CD4-positive, alpha-beta T cell treated with Interleukin-4 for 4 hours (primary cell): ENCODE measurements at regions not wholly inside any gene's neighbourhood (a gene's known extent, or its start where the extent isn't known, plus 50 kb on each side); places are given as distances from the start of the nearest gene placed in this dataset.

Experiments used
- DNase-seq: peaks from one replicate; pipeline ENCODE4 v3.0.0-alpha.2; 2020

DNA sequence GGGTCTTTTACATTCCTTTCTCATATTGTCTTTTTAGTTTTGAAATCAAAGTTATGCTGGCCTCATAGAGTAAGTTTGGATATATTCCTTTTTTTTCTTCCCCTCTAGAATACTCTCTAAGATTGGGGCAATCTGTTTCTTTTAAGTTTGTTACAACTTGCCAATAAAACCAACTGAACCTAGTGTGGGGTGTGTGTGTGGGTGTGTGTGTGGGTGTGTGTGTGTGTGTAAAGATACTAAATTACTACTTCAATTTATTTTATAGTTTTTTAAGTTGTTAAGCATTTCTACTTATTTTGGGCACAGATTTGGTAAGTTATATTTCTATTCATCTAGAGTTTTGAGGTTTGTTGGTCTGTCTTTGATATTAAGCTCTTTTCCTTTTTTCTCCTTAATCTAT, 198.2 kb upstream of the TMC3 start:
- no peak for DNase-seq

GRCh38 chr15:81569286-81570080, 195.5 kb upstream of the TMC3 start:
- no peak for DNase-seq

DNA sequence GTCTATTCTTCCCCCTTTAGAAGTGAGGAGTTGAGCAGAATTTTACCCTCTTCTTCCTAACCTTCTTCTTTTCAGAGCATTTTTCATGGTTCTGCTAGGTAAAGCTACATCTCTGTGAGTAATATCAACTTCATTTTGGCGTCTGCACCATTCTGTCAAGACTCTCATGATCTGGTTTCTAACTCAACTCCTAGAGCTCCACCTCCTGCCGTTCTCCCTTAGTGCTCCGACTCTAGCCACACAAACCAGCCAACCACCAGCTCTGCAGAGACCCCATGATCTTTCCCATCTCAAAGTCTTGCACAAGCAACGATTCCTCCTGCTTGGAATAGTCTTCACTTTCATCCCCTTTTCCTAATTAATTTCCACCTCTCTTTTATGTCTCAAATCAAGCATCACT, 193.9 kb upstream of the TMC3 start:
- DNase-seq = no peak

DNA sequence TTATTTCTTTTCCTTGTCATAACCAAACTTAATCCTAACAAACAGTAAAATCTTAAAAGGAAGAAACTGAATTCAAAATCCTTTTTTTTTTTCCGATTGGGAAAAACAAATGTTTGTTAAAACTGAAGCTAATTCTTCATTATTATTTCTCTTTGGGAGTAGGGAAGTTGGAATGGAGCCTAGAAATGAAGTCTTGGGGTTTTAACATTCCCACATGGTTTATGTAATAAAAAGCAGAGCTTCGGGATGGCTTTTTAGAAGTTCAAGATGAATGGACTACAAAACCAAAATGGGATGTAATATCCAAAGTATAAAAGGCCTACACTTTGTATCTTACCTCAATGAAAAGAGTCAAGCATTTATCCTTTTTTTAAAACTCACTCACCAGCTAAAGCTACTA, 189.0 kb upstream of the TMC3 start:
- no peak for DNase-seq

GRCh38 chr15:81560405-81560804, 186.4 kb upstream of the TMC3 start:
- DNase-seq = no peak

DNA sequence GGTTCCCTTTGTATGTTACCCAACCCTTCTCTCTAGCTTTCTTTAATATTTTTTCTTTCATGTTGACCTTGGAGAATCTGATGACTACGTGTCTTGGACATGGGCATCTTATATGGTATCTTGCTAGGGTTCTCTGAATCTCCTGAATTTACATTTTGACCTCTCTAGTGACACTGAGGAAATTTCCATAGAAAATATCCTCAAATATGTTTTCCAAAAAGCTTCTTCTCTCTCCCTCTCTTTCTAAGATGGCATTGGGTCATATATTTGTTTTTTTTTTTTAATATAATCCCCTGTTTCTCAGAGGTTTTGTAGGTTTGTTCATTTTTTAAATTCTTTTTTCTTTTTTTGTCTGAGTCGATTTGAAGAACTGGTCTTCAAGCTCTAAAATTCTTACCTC, 184.0 kb upstream of the TMC3 start:
- no peak for DNase-seq

- no peak for DNase-seq
Measured at GRCh38 chr15:81555346-81555745, 181.3 kb upstream of the TMC3 start.

DNA sequence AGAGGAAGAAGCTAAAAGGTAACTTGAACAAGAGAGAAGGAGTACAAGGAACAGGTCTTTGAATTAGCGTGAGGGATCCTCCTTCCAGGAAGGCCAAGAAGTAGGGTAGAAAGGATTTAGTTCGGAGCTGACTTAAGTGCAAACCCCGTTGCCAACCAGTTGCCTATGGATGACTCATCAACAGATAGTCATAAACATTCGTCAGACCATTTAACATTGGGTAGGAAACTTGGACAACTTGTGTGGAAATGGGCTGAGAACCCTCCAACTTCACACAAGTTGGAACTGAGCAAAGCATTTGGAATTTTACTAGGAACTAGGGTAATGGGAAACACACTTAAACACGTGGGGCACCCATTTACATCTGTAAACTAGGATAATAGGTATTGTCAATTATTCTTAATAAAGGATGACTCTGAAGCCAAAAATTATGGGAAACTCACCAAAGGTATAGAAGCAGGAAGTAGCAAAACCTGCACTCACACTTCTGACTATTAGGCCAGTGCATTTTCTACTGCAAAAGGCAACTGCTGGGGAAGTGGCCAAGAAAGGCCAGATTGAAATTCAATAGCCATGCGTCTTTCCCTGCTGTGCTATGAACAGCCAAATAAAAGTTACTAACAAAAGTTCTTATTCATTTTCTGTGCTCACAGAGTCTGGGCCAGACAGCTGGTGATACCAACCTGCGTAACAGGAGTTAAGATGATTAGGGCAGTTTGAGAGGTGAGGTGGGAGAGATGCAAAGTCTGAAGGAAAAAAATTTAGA, 174.5 kb upstream of the TMC3 start:
- no peak for DNase-seq

DNA sequence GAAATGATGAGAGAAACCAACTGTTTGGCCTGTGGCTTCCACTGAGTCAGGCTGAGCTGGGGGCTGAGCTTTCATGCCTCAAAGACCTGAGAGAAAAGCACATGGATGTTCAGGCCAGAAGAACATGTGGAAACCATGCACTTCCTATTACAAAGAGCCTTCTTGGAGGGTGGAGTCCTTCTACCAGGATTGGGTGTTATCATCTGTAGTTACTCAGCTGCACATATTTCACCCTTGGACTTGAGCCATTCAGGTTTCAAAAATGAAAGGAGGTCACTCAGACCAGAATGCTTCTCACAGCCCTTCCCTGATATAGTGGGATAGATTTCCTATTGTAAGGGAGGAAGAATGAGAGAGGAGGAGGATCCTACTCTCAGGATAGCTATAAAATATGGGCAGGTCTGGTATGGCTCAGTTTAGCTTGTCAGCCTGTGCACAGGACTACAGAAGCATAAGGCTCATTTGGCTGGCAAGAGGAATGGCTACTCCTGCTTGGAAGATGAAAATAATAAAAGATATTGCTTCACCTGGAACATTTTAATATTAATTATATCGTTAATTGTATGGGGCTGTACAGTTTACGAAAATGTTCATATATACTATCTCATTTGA, 173.6 kb upstream of the TMC3 start:
- no peak for DNase-seq

GRCh38 chr15:81544385-81544784, 170.4 kb upstream of the TMC3 start:
- no peak for DNase-seq

GRCh38 chr15:81540909-81541308, 166.9 kb upstream of the TMC3 start:
- DNase-seq = no peak

DNA sequence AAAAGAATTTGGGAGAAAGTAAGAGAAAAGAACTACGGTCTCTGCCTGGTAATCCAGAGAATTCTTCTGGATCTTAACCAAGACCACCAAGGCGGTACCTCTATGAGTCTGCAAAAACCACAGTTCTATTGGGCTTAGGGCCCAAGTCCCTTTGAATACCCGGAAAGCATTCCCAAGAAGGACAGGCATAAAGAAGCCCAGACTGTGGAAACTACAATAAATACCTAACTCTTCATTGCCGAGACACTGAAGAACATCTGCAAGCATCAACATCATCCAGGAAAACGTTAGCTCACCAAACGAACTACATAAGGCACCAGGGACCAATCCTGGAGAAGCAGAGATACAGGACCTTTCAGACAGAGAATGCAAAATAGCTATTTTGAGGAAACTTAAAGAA, 162.3 kb upstream of the TMC3 start:
- DNase-seq = no peak

- DNase-seq = no peak
Measured at GRCh38 chr15:81534124-81534523, 160.1 kb upstream of the TMC3 start.

DNA sequence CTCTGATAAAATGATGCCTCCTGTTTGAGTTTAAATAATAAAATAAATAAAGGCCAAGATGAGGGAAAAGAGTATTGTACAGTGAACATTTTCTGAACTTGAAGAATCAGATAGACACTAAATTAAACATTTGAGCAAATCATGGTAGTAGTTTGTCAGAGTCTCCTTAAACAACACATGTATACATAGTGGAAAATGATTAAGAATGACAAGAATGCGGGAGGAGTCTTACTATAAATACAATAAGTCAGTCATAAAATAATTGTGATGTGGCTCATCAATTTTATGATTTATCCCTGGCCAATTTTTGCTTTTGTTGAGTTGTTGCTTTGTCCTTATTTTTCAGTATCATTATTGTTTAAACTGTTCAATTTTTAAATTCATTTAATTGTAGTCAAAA, 158.0 kb upstream of the TMC3 start:
- DNase-seq = no peak

DNA sequence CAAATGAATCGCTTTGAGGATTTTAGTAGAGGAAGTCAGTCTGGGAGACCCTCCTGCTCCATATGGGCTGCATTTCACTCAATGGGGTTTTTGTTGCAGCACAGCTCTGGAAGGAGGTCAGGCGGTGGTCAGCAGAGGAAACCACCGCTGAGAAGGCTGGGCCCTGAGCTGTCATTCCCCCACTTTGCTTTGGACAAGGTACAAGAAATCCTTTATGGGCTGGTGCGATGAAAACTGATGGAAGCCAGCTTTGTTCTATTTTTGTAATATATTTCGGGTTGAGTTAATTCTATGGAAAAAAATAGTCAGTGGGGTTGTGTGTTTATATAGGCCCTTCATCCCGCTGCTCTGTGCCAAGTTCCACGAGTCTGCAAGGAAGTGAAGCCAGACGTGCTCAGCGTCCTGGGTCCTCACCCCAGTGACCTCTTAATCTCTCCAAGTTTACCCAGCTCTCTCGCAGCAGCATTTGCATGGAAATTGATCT, 157.1 kb upstream of the TMC3 start:
- no peak for DNase-seq

GRCh38 chr15:81530271-81530691, 156.3 kb upstream of the TMC3 start:
- DNase-seq = no peak

DNA sequence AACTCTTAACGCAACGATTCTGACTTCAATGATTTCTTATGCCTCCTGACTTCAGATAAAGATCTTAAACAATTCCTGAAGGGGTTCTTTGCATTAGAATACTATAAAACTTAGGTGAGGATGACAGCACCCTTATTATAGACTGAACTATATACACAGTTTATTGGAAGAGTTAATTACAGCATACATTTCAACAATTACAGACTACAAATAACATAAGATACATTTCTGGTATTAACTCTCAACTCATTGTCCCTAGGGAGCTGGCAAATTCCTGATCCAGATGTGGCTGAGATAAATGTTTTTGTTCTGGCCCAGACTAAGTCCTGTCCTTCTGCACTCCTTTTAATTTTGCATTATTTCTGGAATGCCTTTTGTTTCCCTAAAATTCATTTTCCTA, 155.5 kb upstream of the TMC3 start:
- DNase-seq = no peak

DNA sequence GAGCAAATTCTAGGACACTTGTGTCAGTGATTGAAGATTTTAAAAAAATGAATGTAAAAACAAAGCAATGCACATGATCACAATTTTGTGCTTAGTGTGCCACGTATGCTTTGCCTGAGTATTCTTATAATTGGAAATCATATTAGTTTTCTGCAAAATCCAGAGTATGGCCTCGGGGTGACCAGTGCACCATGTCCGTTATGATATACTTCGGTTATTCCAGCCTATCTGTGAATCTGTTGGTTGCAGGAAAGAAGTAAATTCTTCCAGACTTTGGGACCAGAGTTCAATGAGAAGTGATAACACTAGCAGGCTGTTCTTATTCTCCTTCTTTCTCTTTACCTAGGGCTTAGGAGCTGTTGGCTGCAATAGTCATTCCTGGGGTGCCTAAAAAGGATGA, 152.0 kb upstream of the TMC3 start:
- no peak for DNase-seq

DNA sequence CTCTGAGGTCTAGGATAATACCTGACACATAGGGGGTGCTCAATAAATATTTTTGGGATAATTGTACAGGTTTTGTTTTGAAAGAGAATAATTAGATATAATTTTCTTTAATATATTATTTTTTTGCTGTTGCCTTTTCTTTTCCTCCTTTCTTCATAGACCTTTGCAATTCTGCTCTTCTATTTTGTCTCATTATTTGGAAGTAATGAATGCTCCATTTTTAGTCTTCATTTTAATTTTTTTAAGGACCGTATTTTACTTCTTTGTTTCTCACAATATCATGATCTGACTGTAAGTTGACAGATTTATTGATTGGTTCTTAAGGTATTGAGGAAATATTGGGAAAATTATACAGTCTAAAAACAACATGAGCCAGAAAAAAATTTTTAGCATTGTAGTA, 150.5 kb upstream of the TMC3 start:
- no peak for DNase-seq

DNA sequence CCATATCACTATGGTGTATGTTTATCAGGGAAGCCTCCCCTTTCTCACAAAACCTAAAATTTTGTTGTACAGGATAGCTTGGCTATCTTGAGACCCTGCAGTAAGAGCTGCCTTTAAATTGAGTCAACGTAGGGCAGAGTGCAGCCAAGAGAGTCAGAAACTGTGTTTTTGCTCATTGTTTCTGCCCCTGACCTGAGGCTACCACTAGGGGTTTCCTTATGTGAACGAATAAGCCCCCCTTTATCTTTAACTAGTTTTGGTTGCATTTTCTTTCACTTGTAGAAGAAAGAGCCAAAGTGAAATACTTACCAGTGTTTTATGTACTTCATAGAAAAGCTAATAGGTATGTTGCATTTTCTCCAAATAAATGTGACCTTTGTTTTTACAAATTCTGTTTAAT, 149.9 kb upstream of the TMC3 start:
- no peak for DNase-seq

DNA sequence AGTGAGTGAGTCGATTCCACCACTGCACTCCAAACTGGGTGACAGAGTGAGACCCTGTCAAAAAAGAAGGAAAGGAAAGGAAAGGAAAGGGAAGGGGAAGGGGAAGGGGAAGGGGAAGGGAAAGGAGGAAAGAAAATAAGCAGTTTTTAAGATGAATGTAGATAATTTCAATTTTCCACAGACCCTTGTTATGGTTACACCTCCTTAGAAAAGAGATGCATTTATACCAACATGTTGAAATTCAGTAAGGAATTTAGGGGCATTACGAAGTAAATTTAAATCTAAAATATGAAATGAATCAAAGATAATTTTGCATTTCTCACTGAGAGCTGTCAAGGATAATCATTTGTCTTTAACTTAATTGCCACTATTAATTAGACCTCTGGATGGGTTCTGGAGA, 146.5 kb upstream of the TMC3 start:
- no peak for DNase-seq

DNA sequence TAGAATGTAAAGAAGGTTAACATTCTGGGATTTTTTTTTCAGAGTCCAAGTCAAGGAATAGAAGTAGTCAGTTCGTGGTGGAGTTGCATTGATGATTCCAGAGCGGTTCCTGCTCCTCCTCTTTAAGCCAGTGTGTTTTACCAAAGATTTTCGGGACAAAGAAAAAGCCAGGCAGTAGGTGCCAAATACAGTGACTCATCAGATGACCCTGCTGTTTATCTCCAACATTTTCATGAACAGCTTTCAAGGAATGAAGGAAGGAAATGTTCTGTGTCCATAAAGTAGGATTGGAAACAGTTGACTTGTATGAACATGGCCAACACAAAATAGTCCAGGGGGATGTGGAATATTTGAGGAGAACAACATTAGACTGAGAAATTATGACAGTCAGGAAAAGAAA, 142.4 kb upstream of the TMC3 start:
- no peak for DNase-seq

GRCh38 chr15:81516012-81516411, 142.0 kb upstream of the TMC3 start:
- DNase-seq = no peak

- DNase-seq = no peak
Measured at GRCh38 chr15:81514725-81515124, 140.7 kb upstream of the TMC3 start.
